COR-L47 (cell line): ENCODE measurements at regions not wholly inside any gene's neighbourhood (a gene's known extent, or its start where the extent isn't known, plus 50 kb on each side); places are given as distances from the start of the nearest gene placed in this dataset.
A peak's percentile ranks its signal among the peaks of the same experiment; 100 is the strongest.

Source experiments
- DNase-seq: peaks from one replicate; lab custom pipeline; 2025; lab: John Stamatoyannopoulos, UW

DNA sequence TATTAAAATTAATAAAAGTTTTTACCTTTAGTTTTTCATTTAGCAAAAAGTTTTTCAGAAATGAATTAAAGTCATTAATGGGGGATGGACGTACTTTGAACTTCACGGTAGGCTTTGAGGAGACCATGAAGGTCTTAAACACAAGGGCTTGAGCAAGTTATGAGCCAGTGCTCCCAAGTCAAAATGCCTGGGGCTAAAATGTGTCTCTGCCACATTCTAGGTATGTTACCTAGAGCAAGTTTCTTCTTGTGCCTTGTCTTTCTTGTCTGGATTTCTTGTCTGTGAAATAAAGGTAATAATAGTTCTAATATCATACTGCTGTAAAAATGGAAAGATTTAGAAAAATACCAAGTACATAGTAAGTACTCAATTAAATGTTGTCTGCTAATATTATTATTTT is 132.7 kb upstream of the USP15 start:
- DNase-seq = no peak

DNA sequence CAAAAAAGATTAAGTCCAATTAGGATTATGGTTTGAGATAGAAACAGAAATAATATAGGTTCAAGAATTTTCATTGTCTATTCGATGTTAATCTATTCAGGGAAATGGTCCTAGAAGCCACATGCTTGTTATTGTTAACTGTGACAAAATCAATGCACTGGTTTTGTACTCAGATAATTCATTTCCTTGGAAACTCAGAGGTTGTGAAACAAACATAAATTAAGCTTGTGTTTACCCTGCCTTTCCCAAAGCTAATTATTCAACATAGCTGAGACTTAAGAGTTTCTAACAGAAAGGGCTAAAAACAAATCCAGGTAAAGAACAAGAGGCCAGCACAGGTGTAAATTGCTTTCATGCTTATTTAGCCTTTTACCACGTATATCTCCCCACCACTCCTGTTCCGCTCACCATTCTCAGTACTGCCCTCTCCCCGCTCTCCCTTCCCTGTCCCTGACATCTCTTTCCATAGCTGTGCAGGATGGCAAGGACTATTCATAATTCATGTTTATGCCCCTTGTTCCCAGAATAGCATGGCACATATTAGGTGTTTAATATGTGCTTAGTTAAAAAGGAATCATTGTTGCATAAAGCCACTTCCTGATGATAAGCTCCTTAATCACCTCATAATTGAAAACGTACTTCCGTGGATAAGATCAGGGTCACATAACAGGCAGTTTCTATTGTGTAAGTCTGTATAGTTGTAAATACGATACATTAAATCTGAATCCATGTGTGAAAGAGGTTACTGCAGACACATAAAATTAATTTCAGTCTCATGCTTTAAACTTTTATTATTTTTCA is 131.8 kb upstream of the USP15 start:
- peak; percentile 17 for DNase-seq

DNA sequence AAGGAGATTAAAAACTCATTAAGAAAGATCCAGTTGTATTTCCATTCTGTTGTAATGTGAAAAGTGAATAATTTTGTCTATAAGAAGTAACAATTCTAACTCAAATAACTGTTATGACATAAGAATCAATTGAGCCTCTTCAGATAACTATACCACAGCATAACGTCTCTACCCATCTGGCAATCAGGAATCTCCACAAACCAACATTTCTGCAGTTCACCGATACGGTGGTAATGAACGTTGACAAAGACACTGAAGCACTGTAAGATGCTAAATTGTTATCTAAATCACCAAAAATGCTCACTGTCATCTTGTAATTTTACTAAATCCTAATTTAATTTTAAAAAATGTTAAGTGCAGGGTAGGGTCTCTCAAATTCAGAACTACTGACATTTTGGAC is 130.9 kb upstream of the USP15 start:
- DNase-seq = no peak

DNA sequence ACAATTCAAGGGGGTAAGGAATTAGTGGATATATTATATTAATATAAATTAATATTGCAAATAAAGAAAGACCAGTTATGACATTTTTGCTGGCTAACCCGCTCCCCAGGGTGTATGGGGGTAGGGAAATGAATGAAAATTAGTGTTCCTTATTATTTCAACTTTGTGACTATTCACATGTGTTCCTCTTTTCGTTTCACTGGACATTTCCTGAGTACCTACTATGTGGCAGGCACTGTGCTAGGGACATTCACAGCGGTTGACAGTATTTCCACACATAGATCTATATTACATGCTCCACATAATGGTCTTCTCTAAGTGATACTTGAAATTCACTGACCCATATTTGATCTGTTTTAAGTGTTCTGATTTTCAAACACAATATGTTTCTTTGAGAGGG is 129.8 kb upstream of the USP15 start:
- no peak for DNase-seq

DNA sequence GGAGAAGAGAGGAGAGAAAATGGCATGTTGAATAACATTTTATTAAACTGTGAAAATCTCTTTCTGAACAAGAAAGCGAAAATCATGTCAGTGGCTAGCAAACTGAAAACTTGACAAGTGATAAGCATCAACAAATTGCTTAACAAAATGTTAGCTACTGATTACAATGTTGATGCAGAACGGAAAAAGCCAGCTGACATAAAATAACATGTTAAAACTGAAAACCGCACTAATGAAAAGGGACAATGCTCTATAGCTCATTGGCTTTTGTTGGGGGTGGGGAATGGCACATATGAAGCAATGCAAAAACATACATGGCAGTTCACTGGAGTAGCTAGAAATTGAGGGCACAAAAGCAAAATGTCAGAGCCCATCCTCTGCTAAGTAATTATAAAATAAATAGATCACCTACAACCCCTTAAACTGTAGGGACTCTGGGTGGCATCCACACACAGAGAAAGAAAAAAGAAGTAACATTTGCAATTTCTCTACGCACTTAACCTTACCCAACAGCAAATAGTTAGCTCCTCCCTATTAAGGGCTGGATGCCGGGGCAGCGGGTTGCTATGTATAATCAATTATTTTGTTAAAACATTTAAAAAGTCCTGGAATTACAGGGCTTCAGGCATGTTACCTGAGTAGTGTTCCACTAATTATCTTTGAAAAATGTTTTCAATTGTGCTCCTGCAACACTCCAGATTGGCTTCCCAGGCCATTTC is 129.2 kb upstream of the USP15 start:
- no peak for DNase-seq

DNA sequence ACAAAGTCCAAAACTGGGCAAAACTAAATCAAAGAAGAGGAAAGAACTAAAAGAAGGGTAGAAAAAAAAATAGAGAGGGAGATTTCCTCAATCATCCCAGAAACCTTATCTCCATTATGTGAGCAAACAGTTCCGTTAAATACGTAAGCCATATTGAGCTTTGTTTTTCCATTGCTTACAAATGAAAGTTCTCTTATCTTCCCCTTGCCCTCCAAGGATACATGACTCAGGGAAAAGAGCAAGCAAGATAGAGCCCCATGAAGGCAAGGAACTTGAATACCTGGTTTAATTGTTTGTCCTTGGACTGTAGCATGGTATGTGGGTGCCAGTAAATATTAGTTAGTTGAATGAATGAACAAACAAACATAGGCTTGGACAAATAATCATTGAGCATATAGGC is 126.8 kb upstream of the USP15 start:
- DNase-seq = no peak

DNA sequence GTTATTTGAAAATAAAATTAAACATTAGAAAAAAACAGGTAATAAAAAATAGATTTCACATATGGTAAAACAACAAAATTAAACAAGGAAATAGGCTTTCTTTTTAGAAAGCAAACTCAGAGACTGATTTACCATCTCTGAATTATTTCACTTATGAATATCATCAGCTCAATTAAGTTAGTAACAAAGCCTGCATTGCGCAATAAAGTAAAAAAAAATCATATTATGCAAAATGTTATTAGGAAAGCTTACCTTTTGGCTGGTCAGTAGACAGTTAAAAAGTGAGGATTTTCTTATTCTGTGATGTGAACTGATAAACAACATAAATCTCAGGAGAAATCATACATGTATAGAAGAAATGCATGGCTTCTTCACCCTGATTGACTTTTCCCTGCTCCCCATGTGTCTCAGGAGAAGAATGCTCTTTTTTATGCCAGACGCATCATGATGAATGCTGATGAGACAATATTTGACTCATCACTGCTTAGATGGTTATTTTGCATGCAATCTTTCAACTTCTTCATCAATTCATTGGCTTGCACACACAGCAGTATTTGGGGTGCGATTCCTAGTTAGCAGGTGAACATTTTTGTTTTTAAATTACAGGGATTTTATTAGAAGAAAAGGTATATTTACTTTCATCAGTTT is 124.5 kb upstream of the USP15 start:
- no peak for DNase-seq

DNA sequence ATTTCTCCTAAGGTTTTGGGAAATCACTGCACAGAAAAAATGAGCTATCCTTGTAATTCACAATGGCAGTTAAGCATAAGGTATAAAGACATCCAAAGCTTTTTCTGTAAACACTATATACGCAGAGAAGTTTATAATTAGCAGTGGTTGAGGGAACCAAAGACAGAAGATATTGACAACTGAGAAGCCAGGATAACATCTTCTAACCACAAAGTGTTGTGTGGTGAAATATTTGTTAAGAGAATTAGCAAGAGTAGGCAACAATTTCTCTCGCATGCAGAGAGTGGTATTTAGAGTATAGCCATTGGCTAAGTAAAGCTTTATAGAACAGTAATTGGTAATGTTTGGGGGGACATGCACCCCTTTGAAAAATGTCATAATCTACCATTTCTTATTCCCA is 123.7 kb upstream of the USP15 start:
- DNase-seq = no peak

DNA sequence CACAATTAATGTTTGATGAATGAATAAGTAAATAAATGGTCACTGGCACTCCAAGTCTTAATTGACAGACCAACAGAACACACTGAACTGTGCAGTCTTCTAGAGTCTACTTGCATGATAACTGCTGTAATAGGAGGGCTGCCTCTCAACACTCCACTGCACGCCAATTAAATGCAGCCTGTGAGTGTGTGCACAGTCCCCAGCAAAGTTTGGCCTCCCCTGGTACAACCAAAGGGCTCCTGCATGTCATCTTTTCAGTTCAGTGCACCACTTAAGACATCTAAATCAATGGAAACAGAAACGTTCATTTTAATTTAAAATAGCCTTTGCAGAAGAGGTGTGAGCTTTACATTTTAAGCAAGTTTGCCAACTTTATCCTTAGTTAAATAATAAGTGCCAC is 121.7 kb upstream of the USP15 start:
- no peak for DNase-seq

DNA sequence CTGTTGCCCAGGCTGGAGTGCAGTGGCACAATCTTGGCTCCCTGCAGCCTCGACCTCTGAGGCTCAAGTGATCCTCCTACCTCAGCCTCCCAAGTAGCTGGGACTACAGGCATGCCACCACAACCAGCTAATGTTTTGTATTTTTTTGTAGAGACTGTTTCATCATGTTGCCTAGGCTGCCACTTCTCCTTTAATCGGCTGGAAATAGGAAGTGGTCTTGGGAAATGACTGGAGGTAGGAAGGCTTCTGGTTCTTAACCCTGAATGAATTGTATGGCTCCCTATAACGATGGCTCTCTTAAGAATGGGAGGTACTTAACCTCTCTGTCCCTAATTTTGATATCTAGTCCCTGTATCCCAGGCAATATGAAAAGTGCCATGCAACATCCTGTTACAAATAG is 113.9 kb upstream of the USP15 start:
- no peak for DNase-seq

DNA sequence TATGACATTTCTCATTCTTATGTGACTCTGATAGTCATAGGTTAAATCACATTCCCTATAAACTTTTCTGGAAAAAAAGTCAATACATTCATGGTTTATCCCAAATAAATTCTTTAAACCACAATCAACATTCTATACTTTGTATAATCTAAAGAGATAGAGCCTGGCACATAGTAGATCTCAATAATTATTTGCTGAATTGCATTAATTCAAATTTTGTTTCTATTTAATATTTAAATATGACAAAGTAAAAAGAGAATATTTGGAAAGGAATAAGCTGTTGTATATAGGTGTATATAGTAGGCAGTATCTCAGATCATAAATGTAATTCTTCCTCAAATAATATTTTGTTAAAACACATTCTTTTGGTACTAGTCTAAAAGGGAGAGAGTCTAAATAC is 102.2 kb upstream of the USP15 start:
- no peak for DNase-seq

DNA sequence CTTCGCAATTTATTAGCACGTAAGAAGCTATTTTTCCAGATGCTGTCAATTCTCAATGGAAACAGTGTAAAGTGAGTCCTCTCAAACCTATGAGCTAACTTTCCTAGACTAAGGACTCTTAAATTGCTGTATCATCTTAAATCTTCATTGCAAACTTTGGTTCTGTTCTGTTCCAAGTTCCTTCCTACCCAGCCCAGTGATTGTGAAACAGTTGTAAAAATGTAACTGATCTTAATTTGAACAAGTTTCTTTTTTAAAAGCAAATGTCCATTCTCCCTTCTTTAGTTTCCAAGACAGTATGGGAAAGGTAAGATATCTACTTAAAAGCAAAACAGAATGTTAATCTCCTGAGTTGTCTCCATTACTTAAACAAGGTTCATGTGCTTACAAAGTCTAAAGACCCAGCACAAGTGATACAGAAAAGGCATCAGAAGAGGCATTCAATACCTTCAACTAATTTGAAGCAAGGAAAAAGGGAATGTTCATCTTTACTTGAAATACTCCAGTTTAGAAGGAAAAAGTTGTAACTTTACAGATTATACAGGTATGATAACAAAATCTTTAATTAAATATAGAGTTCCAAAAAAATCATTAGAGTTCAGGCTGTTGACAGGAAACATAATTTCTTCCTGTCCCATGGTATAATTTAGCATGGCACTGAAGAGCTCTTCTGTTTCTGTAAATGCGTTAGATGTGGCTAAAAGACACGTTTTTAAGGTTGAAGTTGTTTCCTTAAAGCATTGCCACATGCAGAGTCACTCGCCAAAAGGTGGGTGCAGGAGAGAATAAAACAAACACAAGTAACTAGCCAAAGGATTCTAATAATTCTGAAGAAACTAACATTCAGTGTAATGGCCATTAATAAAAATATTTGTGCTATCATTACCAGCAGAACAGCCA is 101.5 kb upstream of the USP15 start:
- DNase-seq = no peak

DNA sequence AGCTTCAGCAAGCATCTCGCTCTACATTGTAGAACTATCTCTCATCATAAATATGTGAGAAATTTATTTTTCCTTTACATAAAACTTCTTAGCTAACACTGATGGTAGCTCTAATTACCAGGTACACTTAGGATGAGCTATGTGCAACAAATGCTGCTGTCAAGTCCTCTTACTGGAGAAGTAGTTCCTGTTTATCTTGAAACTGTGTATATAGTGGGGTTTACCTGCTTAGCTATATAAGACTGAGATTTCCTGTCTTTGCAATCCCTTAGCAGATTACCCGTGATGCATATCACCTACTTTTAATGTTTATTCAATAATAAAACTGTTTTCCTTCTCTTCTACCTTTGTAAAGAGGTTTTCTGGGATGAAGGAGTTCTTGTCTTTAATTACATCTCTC is 98.0 kb upstream of the USP15 start:
- DNase-seq = no peak

DNA sequence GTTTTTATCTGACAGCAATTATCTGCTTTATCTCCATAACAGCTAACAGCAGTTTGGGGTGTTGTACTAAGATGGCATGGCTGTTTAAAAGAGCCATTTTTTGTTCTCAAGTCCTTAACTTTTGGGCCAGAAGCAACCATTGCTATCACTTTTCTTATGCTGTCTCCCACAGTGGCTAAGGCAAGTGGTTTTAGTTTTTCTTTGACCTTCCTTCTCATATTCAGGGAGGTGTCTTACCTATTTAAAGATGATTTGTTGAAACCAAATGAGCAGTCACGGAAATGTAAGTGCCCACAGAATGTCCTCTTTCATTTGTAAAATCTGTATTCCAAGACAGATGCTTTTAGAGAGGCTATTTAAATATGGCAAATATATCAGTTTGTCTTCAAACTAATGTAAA is 96.8 kb upstream of the USP15 start:
- no peak for DNase-seq

DNA sequence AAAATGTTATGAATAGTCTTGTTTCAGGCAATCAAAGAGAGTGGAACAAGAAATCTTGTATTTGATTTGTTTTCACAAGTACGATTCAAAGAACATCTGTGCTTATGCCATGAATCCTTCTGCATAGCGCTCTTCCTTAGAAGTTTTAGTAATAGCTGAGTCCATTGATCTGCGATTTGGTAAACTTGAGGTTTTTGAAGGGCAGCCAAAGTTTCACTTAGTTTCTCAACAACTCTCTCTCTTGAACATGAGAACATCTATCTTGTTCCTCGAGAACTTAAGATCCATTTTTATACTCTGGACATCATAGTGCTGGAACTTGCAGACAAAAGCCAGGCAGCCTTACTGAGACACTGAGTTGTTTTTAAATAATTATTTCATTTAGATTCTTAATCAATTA is 96.2 kb upstream of the USP15 start:
- DNase-seq = no peak

DNA sequence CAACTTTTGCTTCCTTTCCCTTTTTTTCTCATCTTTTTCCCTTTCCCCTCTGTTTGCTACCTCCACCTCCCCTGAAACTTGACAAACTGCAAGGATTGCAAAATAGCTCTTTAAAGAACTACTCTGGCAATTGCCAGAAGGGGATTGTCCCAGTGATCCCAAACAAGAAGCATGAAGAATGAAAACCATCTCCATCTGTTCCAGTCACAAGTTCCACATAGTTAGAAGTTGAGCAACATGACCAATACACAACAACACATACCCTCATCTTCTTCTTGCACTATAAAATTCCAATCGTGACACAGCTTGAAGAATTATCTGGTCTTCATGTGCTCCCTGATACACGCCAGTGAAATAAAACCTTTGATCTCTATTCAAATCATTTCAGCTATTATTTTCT is 93.7 kb upstream of the USP15 start:
- DNase-seq = no peak

DNA sequence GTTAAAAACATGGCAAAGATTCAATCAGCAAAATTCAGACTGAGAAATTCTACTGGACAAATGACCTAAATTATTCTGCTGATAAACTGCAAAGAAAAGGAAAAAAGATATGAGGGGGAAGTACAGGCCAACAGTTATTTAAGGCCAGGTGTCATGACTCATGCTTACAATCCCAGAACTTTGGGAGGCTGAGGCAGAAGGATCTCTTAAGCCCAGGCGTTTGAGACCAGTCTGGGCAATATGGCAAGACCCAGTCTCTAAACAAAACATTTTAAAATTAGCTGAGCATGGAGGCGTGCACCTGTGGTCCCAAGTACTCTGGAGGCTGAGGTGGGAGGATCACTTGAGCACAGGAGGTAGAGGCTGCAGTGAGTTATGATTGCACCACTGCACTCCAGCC is 91.8 kb upstream of the USP15 start:
- DNase-seq = no peak

DNA sequence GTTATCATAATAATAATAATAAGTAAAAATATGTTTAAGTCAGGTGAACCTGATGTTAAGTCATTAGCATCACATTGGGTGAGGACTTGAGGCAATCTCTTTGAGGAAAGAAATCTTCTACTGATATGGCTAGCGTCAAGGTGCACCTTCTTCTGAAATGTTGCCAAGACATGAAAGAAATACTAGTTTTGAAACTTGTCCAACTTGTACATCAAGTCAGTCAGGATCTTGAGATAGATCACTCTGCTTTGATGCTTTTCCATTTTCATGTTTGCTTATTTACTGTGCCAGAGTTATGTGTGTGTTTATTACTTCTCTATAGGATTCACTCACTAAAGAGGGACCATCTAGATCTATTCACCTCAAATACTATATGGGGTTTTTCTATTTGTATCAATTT is 90.0 kb upstream of the USP15 start:
- DNase-seq = no peak

DNA sequence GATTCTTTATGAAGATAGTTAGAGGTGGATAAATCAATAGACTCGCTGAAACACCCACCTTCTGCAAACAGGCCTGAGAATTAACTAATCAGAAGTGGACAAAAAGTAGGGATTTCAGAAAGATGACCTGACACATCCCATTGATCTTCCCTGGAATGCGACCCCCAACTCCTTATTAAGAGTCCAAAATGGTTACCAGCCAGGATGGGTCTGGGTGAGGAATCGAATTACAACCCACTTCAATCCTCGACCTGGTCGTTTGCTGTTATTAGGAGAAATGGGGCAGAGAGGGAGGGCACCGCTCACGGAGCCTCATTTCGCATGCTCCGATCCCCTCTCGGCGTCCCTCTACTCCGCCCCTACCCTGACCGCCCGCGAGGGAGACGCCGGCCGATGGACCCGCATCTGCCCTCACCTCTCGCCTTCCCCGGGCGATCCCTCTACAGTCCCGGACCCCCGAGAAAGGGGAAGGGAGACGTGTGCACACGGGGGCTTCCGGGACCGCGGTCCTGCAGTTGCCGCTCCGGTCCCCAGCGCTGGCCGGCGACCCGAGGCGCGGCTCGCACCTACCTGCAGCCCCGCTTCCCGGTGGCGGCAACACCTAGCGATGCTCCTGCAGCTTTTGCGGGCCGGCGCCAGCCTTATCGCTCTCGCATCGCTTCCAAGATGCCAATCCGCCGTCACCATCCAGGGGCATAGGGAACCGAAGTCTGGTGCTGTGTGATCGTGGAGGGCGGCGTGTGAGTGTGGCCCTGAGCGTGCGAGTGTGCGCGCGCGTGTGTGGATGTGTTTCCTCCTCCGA is 69.3 kb upstream of the USP15 start:
- DNase-seq = no peak

DNA sequence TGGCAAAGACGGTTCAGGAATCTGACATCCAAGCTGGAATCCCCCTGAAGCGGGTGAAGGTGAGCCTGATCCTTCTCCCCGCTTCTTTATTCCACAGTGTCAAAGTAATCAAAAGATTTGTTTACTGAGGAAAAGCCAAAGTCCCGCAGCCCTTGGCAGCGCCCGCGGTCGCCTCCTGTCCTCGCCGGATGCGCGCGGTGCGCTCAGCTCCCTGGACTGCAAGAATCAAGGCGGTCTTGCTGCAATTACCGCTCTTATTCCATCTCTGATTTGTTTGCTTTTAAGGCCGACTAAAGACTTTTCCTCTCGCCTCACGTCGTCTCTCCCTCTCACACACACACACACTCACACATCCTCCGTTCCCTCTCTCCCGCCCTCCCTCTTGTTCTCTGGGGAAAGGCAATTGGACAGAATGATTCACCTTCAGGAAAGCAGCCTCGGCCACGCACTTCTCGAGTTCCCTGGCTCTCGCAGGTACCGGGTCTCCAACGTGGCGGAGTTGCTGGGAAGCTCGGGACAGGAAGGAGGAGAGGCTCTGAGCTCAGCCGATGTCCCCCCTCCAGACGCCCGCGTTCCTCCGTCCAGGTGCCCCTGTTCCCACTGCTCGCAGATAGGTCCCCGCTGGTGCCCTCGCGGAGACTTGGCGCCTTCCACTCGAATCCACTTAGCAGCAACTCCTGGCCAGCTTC is 68.6 kb upstream of the USP15 start:
- peak; percentile 15 for DNase-seq
